GM12892 (cell line): ENCODE measurements at regions not wholly inside any gene's neighbourhood (a gene's known extent, or its start where the extent isn't known, plus 50 kb on each side); places are given as distances from the start of the nearest gene placed in this dataset.
"Not testable (repeated sequence)": the region's sequence is repeated elsewhere in the genome, so short reads cannot be mapped to it uniquely, and the experiment has no call there.

Experiments
- POLR2A ChIP-seq: IDR thresholded peaks from 2 replicates; pipeline ENCODE4 v1.6.1; 2011; ENCODE audit warnings: low read depth, low read length, control low read depth
- POLR2AphosphoS5 ChIP-seq: IDR thresholded peaks from 2 replicates; pipeline ENCODE4 v1.6.1; 2011; ENCODE audit warnings: low read depth, low read length, control low read depth

- not testable (repeated sequence) for TF ChIP-seq POLR2AphosphoS5, POLR2A
Measured at GRCh38 chr20:25864963-25865714, 168.5 kb upstream of the ZNF337 start.
